Panc1 (cell line): ENCODE measurements at regions not wholly inside any gene's neighbourhood (a gene's known extent, or its start where the extent isn't known, plus 50 kb on each side); places are given as distances from the start of the nearest gene placed in this dataset.

Experiments used
- ATAC-seq: fragments of 200-7000 bp; cut with Tn5 transposase; 2 replicates; pipeline ENCODE4 v1.9.1; 2020; ENCODE audit warnings: mild to moderate bottlenecking, moderate library complexity
- BruUV-seq: library from RNA; stranded (reverse); fragments of 400-500 nt; replicated peaks from 2 replicates; lab custom pipeline; 2021; lab: Mats Ljungman, UMichigan
- CTCF ChIA-PET: fragments of 300-600 bp; sonication (Branson Sonifier 250); formaldehyde crosslinking; loops from one replicate; lab custom pipeline; 2022; ENCODE audit warnings: antibody characterized with exemption; lab: Charles Lee
- POLR2A ChIA-PET: fragments of 300-600 bp; sonication (Branson Sonifier 250); formaldehyde crosslinking; loops from one replicate; lab custom pipeline; 2022; ENCODE audit warnings: antibody characterized with exemption; lab: Charles Lee
- DNase-seq: peaks from one replicate; pipeline ENCODE4 v3.0.0-alpha.2; 2010; ENCODE audit warnings: low read depth, low spot score
- H3K27ac ChIP-seq: 2 replicates; pipeline ENCODE4 v1.5.1; 2011; ENCODE audit warnings: mild to moderate bottlenecking, low read length, inconsistent platforms
- H3K27me3 ChIP-seq: fragments of 200-500 bp; sonication (Bioruptor generic); 2 replicates; pipeline ENCODE4 v1.6.0; 2014; ENCODE audit warnings: low read length, inconsistent platforms; ENCODE audit not compliant: control insufficient read depth, insufficient read depth
- H3K36me3 ChIP-seq: fragments of 200-500 bp; sonication (Bioruptor generic); 2 replicates; pipeline ENCODE4 v1.5.1; 2014; ENCODE audit warnings: inconsistent platforms, mild to moderate bottlenecking, low read length, moderate library complexity; ENCODE audit not compliant: control insufficient read depth, insufficient read depth
- H3K4me1 ChIP-seq: 2 replicates; pipeline ENCODE4 v1.5.1; 2011; ENCODE audit warnings: inconsistent platforms, mild to moderate bottlenecking, low read length, moderate library complexity; ENCODE audit not compliant: control insufficient read depth, insufficient read depth
- H3K4me3 ChIP-seq, 2 experiments: 2 replicates each; pipeline ENCODE4 v1.5.1; 2011 to 2012; ENCODE audit warnings: low read depth in 2 of 2, low read length in 2 of 2, mild to moderate bottlenecking in 2 of 2, inconsistent platforms in 1 of 2, moderate library complexity in 1 of 2
- H3K9me3 ChIP-seq: fragments of 200-500 bp; sonication (Bioruptor generic); 2 replicates; pipeline ENCODE4 v1.5.1; 2014; ENCODE audit warnings: low read depth, mild to moderate bottlenecking, inconsistent platforms, low read length, moderate library complexity; ENCODE audit not compliant: control insufficient read depth, insufficient read depth
- CTCF ChIP-seq: fragments of 450-650 bp; IDR thresholded peaks from 2 replicates; pipeline ENCODE4 v1.5.1; 2017; ENCODE audit warnings: mild to moderate bottlenecking
- POLR2AphosphoS5 ChIP-seq: IDR thresholded peaks from 2 replicates; pipeline ENCODE4 v1.6.1; 2012; ENCODE audit warnings: mild to moderate bottlenecking, low read depth, low read length, moderate library complexity
- REST ChIP-seq, 2 experiments: IDR thresholded peaks; 2 replicates each; pipeline ENCODE4 v1.6.1; 2011 to 2012; ENCODE audit warnings: low read depth in 2 of 2, control low read depth in 1 of 2, low read length in 1 of 2, mild to moderate bottlenecking in 1 of 2, moderate library complexity in 1 of 2; ENCODE audit not compliant: insufficient read depth in 1 of 2
- SIN3A ChIP-seq: IDR thresholded peaks from 2 replicates; pipeline ENCODE4 v1.6.1; 2012; ENCODE audit warnings: low read depth, mild to moderate bottlenecking, low read length, moderate library complexity, borderline replicate concordance; ENCODE audit not compliant: insufficient read depth
- TCF7L2 ChIP-seq: IDR thresholded peaks from 2 replicates; pipeline ENCODE4 v1.6.1; 2011; ENCODE audit warnings: mild to moderate bottlenecking, low read depth, low read length, inconsistent platforms
- in situ Hi-C: cut with HindIII; loops from 2 replicates; pipeline ENCODE4 v1.10.0; 2016; ENCODE audit warnings: low sequenced_read_pairs, low pct_unique_long_range_greater_than_20kb
- intact Hi-C: fragments of 100-400 bp; cut with micrococcal nuclease; formaldehyde crosslinking; loops from one replicate; pipeline ENCODE4 v1.10.0; 2022; ENCODE audit not compliant: unreplicated experiment

DNA sequence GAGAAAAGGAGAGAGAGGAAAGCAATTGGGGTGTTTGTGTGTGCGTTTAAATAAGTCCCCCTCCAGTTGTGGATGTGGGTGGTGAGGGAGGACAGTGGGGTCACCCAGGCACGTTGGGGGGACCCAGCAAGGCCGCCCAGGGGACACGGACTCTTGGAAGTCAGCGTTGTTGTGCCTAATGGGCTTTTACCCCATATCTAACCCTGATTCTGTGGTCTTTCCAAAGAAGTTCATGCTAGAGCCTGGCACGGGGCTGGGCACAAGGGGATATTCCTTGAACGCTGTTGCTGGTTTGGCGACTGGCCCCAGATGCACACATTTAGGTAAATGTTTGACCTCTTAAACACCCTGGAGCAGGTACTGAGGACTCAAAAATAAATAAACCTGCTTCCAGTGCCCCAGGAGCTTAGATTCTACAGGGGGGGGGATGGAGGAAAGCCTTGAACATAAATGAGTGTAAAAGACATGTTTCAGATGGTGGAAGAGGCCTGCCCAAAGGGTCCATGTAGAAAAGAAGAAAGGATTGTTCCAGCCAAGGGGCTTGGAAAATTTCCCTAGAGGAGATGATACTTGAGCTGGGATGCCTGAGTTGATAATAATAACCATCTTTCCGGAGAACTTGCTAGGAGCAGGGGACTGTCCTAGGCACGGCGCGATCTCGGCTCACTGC is 97.7 kb upstream of the SIX3 start:
- DNase-seq (no peak), ATAC-seq (no peak)
- H3K9me3 ChIP-seq = no peaks in the 10 kb centered on the region
- TF ChIP-seq TCF7L2 (no peak), REST (IDR thresholded peaks at IDR 0.05; ENCODE audit: insufficient read depth in 1 of 2, low read depth in 2 of 2, low read length in 1 of 2) (no peak), CTCF (no peak), SIN3A (no peak), POLR2AphosphoS5 (no peak)
- in situ Hi-C loops = no loop called here
- ChIA-PET CTCF (interaction anchor here (0.6 kb wide), 1 partner anchor 449 kb away, joined by 3 read pairs; no protein-coding TSS in a partner anchor), POLR2A (no interaction called here)
- H3K4me3 ChIP-seq = no peak overlapping the region
- intact Hi-C loops = no loop called here
- H3K4me1 ChIP-seq = no peaks in the 10 kb centered on the region
- no peak overlapping the region for H3K27ac ChIP-seq
- no TSS peak for BruUV-seq
- H3K36me3 ChIP-seq = no peaks in the 10 kb centered on the region
- peaks cover 8% of the 10 kb centered on the region; the same call in 1 of the 2 replicates for H3K27me3 ChIP-seq

DNA sequence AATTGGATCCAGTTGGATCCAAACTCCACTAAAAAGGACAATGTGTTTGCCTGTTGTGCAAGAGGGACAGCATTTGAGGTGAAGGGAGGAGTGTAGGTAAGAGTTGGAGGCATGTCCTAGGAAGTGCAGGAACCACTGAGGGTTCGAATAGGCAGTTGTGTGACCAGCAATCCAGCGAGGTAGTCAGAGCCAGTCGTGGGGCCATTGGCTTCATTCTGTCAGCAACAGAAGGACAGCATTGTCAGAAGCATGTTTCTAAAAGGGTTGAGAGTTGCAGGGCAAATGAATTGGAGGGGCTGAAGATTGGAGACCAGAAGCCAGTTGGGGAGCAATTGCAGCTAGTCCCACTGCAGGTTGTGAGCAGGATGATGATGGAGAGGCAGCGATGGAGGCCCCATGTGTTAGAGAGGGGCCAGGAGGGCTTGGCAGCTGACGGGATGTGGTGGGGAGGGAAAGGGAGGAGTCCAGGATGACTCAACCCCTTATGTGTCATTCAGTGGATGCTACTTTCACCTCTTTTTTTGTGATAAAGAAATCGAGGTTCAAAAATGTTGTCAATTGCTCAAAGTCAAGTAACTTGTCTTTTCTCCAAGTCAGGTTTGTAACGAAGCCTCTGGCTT is 96.7 kb upstream of the SIX3 start:
- ChIA-PET CTCF (no interaction called here), POLR2A (interaction anchor here (0.6 kb wide), 1 partner anchor 27 kb away, joined by 5 read pairs; no protein-coding TSS in a partner anchor)
- Histone ChIP-seq H3K36me3 (no peaks in the 10 kb centered on the region), H3K9me3 (no peaks in the 10 kb centered on the region), H3K27me3 (peaks cover 8% of the 10 kb centered on the region; the same call in 1 of the 2 replicates), H3K4me3 (no peak overlapping the region), H3K27ac (no peak overlapping the region), H3K4me1 (no peaks in the 10 kb centered on the region)
- TF ChIP-seq REST (IDR thresholded peaks at IDR 0.05; ENCODE audit: insufficient read depth in 1 of 2, low read depth in 2 of 2, low read length in 1 of 2) (no peak), TCF7L2 (no peak), POLR2AphosphoS5 (no peak), SIN3A (no peak), CTCF (no peak)
- intact Hi-C loops = no loop called here
- ATAC-seq = no peak
- DNase-seq = no peak
- BruUV-seq = no TSS peak
- in situ Hi-C loops = no loop called here
